HG02588 (cell line): ENCODE measurements at regions not wholly inside any gene's neighbourhood (a gene's known extent, or its start where the extent isn't known, plus 50 kb on each side); places are given as distances from the start of the nearest gene placed in this dataset.

ENCODE experiments used
- ATAC-seq: cut with Tn5 transposase; IDR thresholded peaks from one replicate; pipeline ENCODE4 v1.9.1; 2021; ENCODE audit warnings: mild to moderate bottlenecking, moderate library complexity; ENCODE audit not compliant: unreplicated experiment

DNA sequence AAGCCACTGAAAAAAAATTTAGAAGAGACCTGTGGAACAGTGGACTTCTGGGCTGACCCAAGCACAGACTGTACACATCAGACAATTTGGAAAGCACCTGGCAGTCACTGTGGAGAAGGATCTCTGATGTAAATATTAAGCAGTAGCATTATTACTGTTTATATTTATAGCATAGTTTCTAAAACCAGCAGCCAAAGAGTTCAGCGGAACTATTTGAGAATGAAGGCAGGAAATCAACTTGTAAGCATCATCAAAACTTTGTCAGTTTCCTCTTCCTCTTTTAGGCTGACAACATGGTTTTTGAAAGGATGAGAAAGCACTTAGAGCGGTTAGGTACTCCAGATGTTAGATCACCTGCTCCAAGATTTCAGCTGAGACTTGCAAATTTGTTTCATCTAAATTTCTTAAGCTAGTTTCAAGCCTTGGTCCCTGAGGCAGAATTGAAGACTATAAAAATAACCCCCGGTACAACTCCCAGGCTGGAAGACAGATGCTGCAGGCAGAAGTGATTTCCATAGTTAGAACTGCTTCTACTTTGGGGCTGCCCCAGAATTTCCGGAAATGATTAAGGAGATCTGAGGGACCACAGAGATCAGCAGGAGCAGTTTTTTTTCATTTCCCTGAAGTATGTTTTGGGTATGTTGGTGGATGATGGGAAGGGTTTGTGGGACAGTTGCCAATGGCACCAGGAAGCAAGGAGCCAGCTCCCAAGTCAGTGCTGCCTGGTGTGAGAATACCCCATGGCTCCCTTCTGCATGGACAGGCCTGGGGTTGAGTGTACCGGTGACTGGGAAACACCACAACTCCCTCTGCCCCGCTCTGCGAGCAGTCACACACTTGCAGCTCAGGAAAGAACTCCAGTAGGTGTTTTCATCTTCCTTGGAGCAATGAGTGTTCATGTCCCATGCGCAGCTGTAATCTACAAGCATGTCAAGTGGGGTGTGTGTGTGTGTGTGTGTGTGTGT, 354.5 kb downstream of the NUAK1 start:
- no peak for ATAC-seq

DNA sequence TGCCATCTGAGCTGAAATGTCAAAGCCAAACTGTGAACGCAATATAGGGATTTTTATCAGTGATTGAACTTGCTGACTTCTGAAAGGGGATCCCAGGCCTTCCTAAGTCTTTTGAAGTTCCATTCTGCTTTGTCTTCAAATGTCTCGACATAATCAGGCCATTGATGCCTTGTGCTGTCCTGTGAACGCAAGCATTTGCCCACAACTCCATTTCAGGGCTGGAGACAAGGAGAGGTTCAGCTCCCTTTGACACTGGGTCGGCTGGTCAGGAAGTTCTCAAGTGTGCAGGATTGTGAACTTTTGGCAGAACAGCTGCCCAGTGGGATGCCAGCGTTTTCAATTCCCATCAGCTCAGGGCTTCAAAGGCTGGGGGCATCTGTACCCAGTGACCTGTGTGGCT, 345.3 kb downstream of the NUAK1 start:
- no peak for ATAC-seq

DNA sequence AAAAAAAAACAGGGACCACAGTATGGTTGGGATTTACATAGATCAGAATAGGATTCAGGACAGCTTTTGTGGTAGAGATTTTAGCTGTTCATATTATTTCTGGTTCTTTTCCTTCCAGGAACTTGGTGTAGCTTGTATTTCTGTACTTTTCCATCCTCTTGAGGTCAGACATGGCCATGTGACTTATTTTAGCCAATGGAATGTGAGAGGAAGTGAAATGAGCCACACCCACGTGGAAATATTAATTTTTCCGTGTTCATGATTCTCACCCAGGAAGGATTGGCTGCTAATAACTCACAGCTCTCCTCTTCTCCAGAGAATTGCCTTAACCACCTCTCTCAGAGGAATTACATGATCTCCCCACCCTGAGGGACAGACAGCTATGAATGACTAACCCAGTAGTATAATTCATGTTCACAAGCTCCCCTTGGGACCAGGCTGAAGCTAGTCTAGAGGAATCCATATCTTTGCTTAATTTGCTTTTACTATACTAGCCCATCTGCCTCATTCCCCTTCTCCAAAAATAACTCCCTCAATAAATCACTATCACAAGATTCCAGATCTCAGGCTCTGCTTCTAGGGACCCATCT, 340.4 kb downstream of the NUAK1 start:
- no peak for ATAC-seq

DNA sequence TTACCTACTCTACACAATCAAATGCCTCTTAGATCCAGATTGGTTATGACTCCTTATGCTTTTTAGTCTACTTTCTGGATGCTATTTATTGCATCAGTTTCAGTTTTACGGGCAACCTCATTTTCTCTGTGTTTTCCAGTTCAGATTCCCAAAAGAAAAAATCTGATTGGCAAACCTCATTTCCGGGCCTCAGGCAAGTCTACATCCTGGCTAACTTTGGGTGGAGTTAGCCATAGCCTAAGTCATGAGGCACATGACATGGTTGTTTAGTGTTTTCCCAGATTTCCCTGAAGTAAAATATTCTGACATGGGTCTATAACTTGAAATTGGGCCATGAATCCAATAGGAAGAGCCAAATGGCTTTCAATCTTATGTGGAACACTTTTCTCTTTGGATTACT, 339.7 kb downstream of the NUAK1 start:
- ATAC-seq: no peak

DNA sequence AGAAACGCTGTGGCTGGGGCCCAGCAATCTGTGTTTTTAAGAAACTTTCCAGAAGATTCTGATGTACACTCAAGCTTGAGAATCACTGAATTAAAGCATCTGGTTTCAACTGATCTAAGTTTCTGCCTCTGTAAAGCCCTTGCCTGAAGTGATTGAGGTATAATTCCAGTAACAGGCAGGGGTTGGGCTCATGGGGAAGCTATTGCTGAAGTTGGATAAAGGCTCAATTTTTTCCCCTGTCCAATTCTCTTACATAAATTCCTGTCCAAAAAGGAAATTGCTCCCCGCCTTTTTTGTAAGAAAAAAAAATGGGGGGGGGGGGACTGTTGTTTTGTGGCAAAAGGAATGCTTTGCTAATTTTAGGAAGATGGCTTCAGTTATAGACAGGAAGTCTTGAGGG, 337.4 kb downstream of the NUAK1 start:
- ATAC-seq: no peak

DNA sequence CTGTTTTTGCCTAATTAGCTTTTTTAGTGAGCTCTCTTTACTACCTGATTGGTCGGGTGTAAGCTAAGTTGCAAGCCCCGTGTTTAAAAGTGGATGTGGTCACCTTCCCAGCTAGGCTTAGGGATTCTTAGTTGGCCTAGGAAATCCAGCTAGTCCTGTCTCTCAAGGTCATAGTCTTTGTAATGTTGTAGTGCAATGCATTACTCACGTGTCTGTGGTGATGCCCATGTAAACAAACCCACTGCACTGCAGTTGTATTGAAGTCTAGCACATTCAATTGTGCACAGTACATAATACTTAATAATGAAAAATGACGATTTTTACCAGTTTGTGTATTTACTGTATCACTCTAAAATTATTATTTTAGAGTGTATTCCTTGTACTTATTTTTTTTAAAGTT, 335.5 kb downstream of the NUAK1 start:
- ATAC-seq: no peak

DNA sequence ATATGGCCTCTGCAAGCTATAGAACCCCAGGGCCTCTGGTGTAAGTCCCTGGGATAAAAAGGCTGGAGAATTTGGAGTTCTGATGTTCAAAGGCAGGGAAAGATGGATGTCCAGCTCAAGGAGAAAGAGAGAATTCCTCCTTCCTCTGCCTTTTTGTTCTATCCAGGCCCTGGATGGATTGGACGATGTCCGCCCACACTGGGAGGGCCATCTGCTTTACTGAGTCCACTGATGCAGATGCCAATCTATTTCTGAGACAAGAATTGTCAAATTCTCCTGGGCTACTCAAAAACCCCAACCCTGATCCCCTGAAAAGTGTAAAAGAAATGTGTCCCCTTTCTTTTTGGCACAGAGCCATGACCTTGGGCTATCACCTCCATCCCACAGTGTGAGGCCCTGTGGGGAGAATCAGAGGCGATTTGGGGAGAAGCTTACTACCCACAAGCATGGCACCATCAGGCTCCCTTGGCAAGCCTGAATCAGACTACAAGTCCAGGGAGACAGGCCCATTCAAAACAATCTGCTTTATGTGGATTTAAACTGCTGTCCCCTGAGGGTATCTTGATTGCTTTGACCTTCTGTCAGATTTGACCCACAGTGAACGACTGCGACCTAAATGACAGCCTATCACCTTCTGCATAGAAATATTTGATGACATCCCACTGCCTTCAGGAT, 334.0 kb downstream of the NUAK1 start:
- no peak for ATAC-seq

DNA sequence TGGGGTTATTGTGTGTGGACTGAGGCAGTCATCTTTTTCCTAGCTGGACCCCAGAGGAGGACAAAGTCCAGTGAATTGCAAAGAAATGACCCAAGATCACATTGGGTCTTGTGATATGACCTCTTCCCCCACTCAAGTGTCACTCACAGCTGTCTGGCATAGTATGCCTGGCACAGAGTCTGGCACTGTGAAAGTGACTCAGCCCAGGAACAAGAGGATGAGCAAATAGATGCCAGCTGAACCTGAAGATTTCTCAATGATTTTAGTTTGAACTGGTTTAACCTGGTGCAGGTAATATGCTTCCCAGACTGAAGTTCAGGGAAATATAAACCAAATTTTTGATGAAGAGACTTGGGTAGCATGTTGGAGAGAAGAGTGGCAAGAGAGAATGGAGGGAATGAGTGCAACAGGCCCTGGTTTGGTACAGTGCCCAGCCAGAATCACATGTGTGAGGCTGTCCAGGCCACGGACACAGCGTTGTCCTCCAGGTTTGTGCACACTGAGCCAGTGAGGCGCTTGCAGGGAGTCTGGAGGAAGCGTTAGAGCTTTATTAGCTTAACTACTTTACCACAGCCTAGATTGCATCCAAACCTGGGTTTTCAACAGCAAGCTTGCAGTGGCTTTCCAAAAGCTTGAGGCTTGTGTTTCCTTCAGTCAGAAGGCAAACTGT, 332.9 kb downstream of the NUAK1 start:
- no peak for ATAC-seq

DNA sequence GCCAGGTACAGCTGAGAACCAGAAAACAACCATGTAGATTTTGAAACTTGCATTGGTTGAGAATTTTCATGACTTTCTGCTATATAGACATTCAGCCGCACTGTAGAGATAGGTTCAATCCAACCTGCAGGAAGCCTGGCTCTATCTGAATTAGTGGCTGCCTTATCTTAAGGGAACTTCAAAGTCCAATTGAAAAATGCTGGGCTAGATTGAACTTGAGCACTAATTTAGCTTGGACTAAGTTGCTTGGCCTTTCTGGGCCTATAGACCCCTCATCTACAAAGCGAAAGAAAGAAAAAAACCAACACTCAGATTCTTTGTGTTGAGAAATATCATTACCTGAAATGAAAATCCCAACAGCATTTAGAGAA, 332.4 kb downstream of the NUAK1 start:
- no peak for ATAC-seq

DNA sequence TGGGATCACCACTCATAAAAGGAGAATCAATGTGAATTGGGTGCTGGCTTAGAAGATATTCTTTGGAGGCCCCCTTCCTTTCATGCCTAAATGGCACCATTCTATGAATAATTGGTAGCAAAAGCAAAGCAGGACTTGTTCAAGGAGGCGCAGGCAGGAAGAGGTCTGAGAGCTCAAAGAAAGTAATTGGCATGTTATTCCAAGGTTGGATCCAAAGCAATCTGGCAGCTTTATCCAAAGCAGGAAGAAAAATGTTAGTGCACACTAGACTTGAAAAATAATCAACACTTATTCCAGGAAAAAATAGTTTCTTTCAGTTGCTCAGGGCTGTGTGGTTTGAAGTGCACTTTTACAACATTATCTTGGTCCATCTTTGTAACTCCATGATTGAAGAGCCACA, 326.4 kb downstream of the NUAK1 start:
- no peak for ATAC-seq

DNA sequence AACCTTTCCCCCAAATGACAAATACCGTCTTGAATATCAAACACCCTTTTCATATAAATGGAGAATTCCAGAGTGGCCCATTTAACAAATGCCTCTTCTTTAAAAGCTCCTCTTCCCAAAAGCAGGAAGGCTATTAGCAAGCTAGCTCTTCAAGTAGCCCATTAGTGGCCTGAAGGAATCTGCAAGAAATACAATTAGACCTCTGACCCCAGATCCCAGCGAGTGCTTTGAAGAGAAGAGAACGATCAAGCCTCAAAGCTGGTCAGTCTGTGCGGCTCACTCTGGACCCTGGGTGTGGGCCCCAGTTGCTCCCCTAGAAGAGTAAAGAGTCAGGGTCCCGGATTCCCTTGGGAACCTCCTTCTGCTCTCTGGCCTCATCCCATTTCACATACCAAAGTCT, 325.6 kb downstream of the NUAK1 start:
- no peak for ATAC-seq

DNA sequence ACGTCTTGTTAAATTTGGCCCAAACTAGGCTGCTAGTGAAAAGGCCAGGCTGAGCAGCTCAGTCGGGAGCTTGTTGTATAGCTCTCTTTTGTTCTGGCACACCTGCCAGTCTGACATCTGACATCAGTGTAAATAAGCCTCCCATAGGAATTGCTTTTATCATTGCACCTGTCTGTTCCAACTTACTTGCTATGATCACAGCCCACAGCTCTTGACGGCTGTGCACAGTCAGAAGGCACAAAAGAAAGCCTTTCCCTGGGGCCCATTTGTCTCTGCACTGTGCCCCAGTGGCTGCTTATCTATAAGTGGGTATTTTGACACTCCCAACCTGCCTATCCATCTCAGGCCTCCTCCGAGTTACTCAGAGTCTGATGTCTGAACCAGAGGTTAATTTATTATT, 324.5 kb downstream of the NUAK1 start:
- ATAC-seq: no peak

DNA sequence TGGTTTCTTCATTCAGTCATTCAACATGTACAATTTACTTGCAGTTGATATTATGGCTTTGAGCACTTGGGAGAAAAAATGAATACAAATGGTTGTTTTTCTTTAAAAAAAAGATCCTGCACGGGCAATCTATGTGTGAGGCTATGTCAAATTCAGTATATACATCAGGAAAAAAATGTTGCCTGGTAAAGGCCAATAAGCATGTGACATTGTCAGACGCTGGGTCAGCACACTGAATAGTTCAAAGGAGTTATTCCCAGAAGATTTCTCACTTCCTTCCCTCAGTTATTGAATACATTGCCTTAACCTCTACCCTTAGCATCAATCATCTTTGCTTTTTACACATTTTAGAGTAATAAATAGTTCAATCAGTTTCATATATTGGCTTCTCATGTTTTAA, 319.2 kb downstream of the NUAK1 start:
- ATAC-seq: no peak

DNA sequence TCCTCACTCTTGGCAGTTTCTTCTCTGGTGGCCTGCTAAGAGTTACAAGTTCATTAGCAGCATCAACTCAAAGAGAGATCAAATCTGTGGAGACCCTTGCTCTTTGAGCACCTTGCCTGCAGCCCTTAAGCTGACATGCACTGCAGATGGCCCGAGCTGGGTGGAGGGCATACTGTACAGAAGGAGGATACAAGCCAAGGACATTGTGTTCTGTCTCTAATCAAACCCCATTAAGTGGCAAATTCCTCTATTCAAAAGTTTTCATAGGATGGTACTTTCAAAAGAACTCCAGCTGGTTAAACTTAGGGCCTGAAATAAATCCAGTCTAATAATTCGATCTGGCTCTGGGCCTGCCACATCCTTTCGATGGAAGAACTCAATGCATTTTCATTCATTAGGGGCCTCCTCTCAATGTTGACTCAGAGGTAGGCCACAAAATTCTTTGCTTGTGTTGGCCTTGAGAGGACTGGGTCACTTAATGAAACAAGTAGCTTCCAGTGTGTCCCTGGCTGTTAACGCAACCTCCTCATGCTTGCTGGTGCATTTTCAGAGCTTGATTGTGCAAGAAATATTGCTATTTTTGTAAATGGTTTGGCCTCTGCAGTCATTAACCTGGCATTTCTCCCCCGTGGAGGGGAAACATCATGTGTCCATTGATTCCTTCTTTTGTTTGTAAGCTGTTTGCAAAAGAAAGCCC, 318.2 kb downstream of the NUAK1 start:
- ATAC-seq: no peak

DNA sequence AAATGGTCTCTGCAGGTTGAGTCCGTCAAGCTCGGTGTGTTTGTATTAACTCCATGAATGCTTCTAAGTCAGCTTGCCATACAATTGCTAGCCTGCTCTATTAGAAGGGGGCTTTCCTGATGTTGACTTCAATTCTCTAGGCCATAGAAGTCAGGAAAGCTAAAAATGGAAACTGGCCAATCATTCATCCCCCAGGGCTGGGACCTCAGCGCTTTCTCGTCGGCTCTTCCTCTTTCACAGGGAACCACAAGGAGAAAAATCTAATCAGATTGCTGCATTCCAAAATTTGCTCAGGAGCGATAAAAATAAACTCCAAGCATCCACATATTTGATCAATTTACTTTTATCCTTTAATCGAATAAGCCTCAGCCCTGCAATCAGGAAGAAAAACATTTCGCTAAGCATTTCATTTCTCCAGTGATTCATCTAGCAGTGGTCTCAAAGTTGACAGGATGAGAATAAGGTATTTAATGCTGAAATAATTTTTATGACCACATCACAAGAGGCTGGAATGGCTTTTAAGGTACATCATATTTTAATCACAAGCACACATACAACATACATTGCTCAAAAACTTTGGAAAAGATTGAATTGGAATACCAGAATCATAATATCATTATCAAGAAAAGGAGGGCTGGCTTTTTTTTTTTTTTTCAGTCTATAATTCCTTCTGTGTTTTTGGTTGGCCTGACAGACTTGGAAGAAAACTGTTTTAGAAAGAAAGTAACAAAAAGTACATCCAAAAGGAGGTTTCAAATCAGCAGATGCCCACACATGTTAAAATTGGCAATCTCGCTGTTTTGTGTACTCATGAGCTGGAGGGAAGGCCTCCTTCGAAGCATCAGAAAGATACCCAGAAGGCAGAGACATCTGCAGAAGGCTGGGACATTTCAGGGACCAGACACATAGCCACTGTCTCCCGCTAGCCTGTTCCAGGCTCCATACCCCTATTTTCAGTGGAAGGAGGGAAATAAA, 316.3 kb downstream of the NUAK1 start:
- ATAC-seq: no peak

DNA sequence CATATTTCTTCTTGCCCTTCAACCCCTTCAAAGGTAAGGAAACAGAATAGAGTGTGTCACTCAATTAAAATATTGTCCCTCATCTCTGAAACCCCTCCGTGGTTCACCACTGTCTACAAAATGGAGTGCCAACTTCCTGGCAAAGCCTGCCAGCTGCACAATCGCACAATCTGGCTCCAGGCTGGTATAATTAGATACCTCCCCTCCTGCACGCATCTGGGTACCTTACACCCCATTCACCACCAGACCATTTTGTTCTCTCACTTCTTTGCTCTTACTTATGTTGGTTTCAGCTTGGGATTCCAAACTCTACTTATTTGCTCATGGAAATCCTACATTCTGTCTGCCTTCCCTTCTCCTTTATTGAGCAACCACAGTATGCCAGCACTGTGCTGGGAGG, 314.9 kb downstream of the NUAK1 start:
- no peak for ATAC-seq

DNA sequence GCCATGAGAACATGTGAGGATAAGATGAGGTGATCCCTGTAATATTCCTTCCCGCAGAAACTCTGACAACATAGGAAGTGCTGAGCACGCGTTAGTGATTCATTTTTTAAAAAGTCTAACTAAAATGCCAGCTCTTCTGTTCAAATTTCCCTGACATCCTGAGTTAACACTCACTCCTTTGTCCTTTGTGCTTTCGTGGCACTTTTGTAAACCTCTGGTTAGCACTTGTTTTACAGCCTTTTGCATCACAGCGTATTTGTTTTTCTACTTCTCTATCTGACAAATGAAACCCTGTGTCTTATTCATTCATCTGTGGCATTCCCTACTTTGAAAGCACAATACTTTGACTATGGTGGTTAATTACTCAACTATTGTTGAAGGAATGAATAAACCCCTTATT, 313.6 kb downstream of the NUAK1 start:
- ATAC-seq: no peak

DNA sequence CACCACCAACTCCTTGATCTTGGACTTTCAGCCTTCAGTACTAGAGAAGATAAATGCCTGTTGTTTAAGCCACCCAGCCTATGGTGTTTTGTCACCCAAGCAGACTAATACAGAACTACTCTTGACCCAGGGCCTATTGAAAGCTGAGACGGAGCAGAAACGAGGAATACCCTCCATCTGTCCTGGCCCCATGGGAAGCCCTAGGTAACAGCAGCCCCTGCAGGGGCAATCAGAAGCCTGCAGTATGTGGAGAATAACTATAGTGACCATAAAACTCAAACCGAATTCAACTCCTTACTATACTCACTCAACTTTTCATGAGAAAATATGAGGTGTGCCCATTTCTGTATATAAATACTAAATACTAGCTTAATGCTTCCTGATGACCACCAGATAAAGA, 307.4 kb downstream of the NUAK1 start:
- ATAC-seq: no peak

DNA sequence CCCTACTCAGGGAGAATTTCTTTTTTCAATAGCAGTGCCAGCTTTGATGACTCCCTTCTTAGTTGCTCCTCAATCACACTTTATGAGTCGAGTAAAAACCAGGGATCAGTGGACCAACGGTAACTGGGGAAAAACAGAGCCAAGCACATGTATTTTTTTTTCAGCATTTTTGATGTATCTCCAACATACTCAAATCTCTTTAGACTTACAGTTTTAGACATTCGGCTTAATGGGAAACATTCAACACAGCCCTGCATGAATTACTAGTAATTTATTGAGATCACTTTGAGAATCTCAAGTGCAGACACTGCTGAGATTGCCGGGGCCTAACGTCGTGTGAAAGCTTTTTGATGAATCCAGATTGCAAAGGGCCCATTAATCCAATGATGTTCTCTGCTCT, 306.7 kb downstream of the NUAK1 start:
- ATAC-seq: no peak

DNA sequence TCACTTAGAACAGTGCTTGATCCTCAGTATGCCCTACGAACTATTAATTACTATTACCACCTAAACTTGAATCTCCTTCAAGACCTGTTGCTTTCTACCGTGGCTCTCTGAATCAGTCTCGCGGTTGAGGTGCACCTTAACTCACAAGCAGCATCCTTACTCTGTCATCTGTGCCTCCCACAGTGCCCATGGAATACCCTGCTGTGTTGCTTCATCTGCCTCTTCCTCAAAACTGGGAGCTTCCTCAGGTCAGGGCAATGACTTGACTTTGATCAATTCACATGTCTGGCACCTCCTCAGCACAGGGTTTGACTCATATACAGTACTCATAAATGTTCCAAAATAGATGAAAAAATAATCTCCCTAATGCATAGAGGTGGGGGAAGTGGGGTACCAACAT, 305.9 kb downstream of the NUAK1 start:
- no peak for ATAC-seq
